ENCODE measurements at regions not wholly inside any gene's neighbourhood (a gene's known extent, or its start where the extent isn't known, plus 50 kb on each side); places are given as distances from the start of the nearest gene placed in this dataset.
"Not testable (repeated sequence)": the region's sequence is repeated elsewhere in the genome, so short reads cannot be mapped to it uniquely, and the experiment has no call there.

DNA sequence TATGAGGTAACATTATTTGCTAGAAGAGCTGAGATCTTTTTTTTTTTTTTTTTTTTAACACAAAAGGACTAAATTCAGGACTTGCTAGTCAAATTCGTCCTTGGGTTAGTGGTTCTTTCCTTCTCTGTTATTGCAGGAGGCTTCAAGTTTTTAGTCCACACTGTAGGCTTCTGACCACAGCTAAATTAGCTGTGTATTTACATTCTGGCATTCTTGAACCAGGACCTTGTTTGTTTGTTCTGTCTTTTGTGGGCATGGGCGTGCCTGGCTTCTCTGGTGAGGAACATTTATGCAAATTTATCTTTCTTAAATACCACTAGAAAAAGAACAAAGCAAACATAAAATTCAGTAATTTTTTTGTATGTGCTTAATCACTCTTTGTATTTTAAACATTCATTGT is 57.3 kb upstream of the GARIN1A start:
- TF ChIP-seq CTCF (IDR thresholded peaks at IDR 0.05; ENCODE audit: insufficient read depth, low read length, poor library complexity, severe bottlenecking); EZH2phosphoT487 (conservative IDR thresholded peaks at IDR 0.05; ENCODE audit: low read length): not testable (repeated sequence)

Data from SU-DHL-6 (cell line).